ENCODE measurements at regions not wholly inside any gene's neighbourhood (a gene's known extent, or its start where the extent isn't known, plus 50 kb on each side); places are given as distances from the start of the nearest gene placed in this dataset.

DNA sequence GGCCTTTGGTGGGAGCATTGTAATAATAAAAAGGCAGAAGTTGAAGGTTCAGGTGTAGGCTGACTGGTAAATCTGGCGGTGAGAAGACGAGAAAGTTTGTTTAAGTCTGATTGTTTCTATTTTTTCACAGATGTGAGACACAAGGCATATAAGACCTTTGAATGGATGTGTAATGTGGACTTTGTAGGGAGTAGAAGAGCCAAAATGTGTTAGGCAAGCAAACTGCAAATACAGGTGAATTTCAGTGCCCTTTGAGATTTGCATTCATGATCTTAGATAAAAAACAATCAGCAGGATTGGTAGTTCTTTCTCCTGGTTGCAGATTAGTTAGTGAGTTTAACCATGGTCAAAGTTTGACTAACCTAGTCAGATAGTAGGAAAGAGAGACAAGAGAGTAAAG is 238.9 kb downstream of the FRK start:
- no peaks in the 10 kb centered on the region for H3K79me1 ChIP-seq (ENCODE audit: low read depth, low read length)
- H3K18ac ChIP-seq (ENCODE audit: extremely low read depth, low read length): no peak overlapping the region
- no peak overlapping the region for H2BK120ac ChIP-seq (replicated peaks; ENCODE audit: low read depth, low read length)
- ChIA-PET CTCF (ENCODE audit: partially characterized antibody) (interaction anchor here (1.1 kb wide), 1 partner anchor 17 kb away, joined by 3 read pairs; no protein-coding TSS in a partner anchor), POLR2A (ENCODE audit: partially characterized antibody) (no interaction called here)
- no peaks in the 10 kb centered on the region for H3K9me3 ChIP-seq (ENCODE audit: insufficient read depth in 2 of 2, low read depth in 1 of 2, low read length in 1 of 2)
- H3K56ac ChIP-seq (replicated peaks; ENCODE audit: insufficient read length, low read depth, low read length): no peak overlapping the region
- H3K4ac ChIP-seq (replicated peaks; ENCODE audit: insufficient read length, low read depth, low read length): no peak overlapping the region
- H4K20me1 ChIP-seq (replicated peaks in 1 of 2; ENCODE audit: control insufficient read depth in 1 of 2, insufficient read depth in 2 of 2, low read length in 2 of 2): no peaks in the 10 kb centered on the region
- no peaks in the 10 kb centered on the region for H3K27me3 ChIP-seq (replicated peaks in 1 of 4; ENCODE audit: control insufficient read depth in 3 of 4, extremely low read depth in 1 of 4, insufficient read depth in 3 of 4, low read length in 3 of 4)
- no peak for TF ChIP-seq CBX8 (IDR thresholded peaks at IDR 0.05; ENCODE audit: borderline replicate concordance, low read depth, low read length)
- no peak for FAIRE-seq
- DNase-seq (ENCODE audit: low read depth in 1 of 2, low spot score in 2 of 2): no peak
- H3K9ac ChIP-seq (replicated peaks in 1 of 4; ENCODE audit: extremely low read depth in 1 of 4, low read depth in 3 of 4, low read length in 3 of 4): no peak overlapping the region
- no peak overlapping the region for H2BK15ac ChIP-seq (ENCODE audit: low read length)
- no peaks in the 10 kb centered on the region for H3K23me2 ChIP-seq (ENCODE audit: low read depth, low read length)
- H3K14ac ChIP-seq (ENCODE audit: insufficient read length): no peak overlapping the region
- no peak overlapping the region for H2AK5ac ChIP-seq (ENCODE audit: low read depth, low read length)
- H4K5ac ChIP-seq (ENCODE audit: insufficient read length, low read depth, low read length): no peak overlapping the region
- H3K23ac ChIP-seq (ENCODE audit: insufficient read length): no peak overlapping the region
- no peak overlapping the region for H4K8ac ChIP-seq (ENCODE audit: extremely low read depth, insufficient read depth, low read length)
- WGBS, 2 experiments (ENCODE audit: extremely low coverage in 1 of 2, insufficient coverage in 1 of 2, insufficient read length in 1 of 2, insufficient replicate concordance in 2 of 2, low coverage in 1 of 2, low lambda C conversion rate in 2 of 2, missing lambda C conversion rate in 1 of 2): 82% methylated on average over 2 of the region's 2 CpGs; no CpG with 5 or more reads in 1 of the 2 experiments
- no peak overlapping the region for H2BK12ac ChIP-seq (ENCODE audit: low read depth, low read length)
- H3K4me1 ChIP-seq (replicated peaks in 1 of 4; ENCODE audit: control insufficient read depth in 3 of 4, insufficient read depth in 4 of 4, low read length in 3 of 4): 0 out of 7 replicates have a peak, but pooled peaks cover 0 to 1% (median 0%) of the 10 kb centered on the region in 4 experiments
- H3K27ac ChIP-seq (ENCODE audit: low read depth, low read length): no peak overlapping the region
- H2BK5ac ChIP-seq (ENCODE audit: low read depth, low read length): no peak overlapping the region
- no peaks in the 10 kb centered on the region for H3K36me3 ChIP-seq (ENCODE audit: control insufficient read depth in 2 of 4, insufficient read depth in 4 of 4, low read length in 3 of 4)
- H3K4me3 ChIP-seq (ENCODE audit: extremely low read depth in 1 of 4, insufficient read depth in 2 of 4, low read depth in 3 of 4, low read length in 4 of 4): no peak overlapping the region
- no peak overlapping the region for H2AFZ ChIP-seq (ENCODE audit: low read length)
- H4K91ac ChIP-seq (replicated peaks; ENCODE audit: insufficient read length, low read length): no peak overlapping the region
- H2BK20ac ChIP-seq (ENCODE audit: low read length): no peak overlapping the region
- H3K79me2 ChIP-seq (ENCODE audit: control insufficient read depth in 1 of 2, insufficient read depth in 2 of 2, low read length in 2 of 2): no peaks in the 10 kb centered on the region
- no peak overlapping the region for H3K4me2 ChIP-seq (ENCODE audit: insufficient read depth in 1 of 2, low read depth in 2 of 2, low read length in 2 of 2)
